ENCODE measurements at regions not wholly inside any gene's neighbourhood (a gene's known extent, or its start where the extent isn't known, plus 50 kb on each side); places are given as distances from the start of the nearest gene placed in this dataset.

- TF ChIP-seq MXD1 (CRISPR knock-in tag; IDR thresholded peaks at IDR 0.05; ENCODE audit: borderline replicate concordance, poor library complexity, severe bottlenecking) (no peak), JUND (IDR thresholded peaks at IDR 0.05; ENCODE audit: borderline replicate concordance, low read depth, low read length) (peak; percentile 92), JUND (tag; IDR thresholded peaks at IDR 0.05; ENCODE audit: borderline replicate concordance, low read depth, low read length) (peak; percentile 88), POLR2AphosphoS5 (IDR thresholded peaks at IDR 0.05; ENCODE audit: control insufficient read depth, insufficient read depth, low read depth, low read length) (peak; percentile 88), TRIM24 (IDR thresholded peaks at IDR 0.05) (peak; percentile 63 to 78; a peak in 2 of 4 replicates), TRIM28 (IDR thresholded peaks at IDR 0.05) (no peak), ZBTB26 (CRISPR knock-in tag; IDR thresholded peaks at IDR 0.05) (no peak), CAMTA2 (CRISPR knock-in tag; conservative IDR thresholded peaks at IDR 0.05) (no peak), HES1 (IDR thresholded peaks at IDR 0.05; ENCODE audit: low read depth) (peak; percentile 91), CBFA2T3 (IDR thresholded peaks at IDR 0.05) (peak; percentile 97), CREB3 (tag; conservative IDR thresholded peaks at IDR 0.05; ENCODE audit: low read depth) (no peak), SMARCB1 (IDR thresholded peaks at IDR 0.05; ENCODE audit: insufficient read length, low read depth) (no peak), ZC3H4 (CRISPR knock-in tag; IDR thresholded peaks at IDR 0.05; ENCODE audit: borderline replicate concordance) (no peak), THAP7 (CRISPR knock-in tag; IDR thresholded peaks at IDR 0.05) (no peak), TCF3 (CRISPR knock-in tag; IDR thresholded peaks at IDR 0.05) (peak; percentile 96), KLF1 (tag; IDR thresholded peaks at IDR 0.05) (no peak), RFX5 (IDR thresholded peaks at IDR 0.05; ENCODE audit: low read depth, low read length) (no peak), MTA2 (IDR thresholded peaks at IDR 0.05; ENCODE audit: low read depth) (peak; percentile 88), CREB1 (IDR thresholded peaks at IDR 0.05) (peak; percentile 46; the same call in 1 of the 2 replicates), CREB1 (CRISPR knock-in tag; IDR thresholded peaks at IDR 0.05) (no peak), GATA2 (CRISPR knock-in tag; IDR thresholded peaks at IDR 0.05) (peak; percentile 84), HNRNPUL1 (IDR thresholded peaks at IDR 0.05; ENCODE audit: low read length) (no peak), YBX1 (IDR thresholded peaks at IDR 0.05) (no peak), PKNOX1 (IDR thresholded peaks at IDR 0.05) (peak; percentile 34; the same call in 1 of the 2 replicates), MCM5 (IDR thresholded peaks at IDR 0.05; ENCODE audit: low read depth) (no peak), STAT5A (IDR thresholded peaks at IDR 0.05; ENCODE audit: borderline replicate concordance, low read length) (peak; percentile 84)
Observed at GRCh38 chr5:124583469-124584350, 162.7 kb downstream of the ZNF608 start (continued).

All from K562 (cell line).